AG20443 (cell line): ENCODE measurements at regions not wholly inside any gene's neighbourhood (a gene's known extent, or its start where the extent isn't known, plus 50 kb on each side); places are given as distances from the start of the nearest gene placed in this dataset.

Source experiments
- DNase-seq: peaks from one replicate; pipeline ENCODE4 v3.0.0; 2012; ENCODE audit warnings: low spot score, mixed read lengths

GRCh38 chr5:54646356-54647101 lies 129.0 kb downstream of the SNX18 start:
- DNase-seq: peak; percentile 52

GRCh38 chr5:54645882-54646355 lies 128.4 kb downstream of the SNX18 start:
- DNase-seq: no peak

- DNase-seq: peak; percentile 39
These were observed 126.7 kb downstream of the SNX18 start for GRCh38 chr5:54644226-54644625.

- peak; percentile 66 for DNase-seq
These were observed 126.1 kb downstream of the SNX18 start for GRCh38 chr5:54643685-54644106.

GRCh38 chr5:54639621-54640020 lies 122.1 kb downstream of the SNX18 start:
- DNase-seq: no peak

- DNase-seq: no peak
These were observed 120.5 kb downstream of the SNX18 start for GRCh38 chr5:54638106-54638505.

- DNase-seq: no peak
These were observed 120.1 kb downstream of the SNX18 start for GRCh38 chr5:54637654-54638053.

- no peak for DNase-seq
These were observed 116.5 kb downstream of the SNX18 start for GRCh38 chr5:54634089-54634488.

- DNase-seq: peak; percentile 24
These were observed 114.7 kb downstream of the SNX18 start for GRCh38 chr5:54632131-54632701.

GRCh38 chr5:54630738-54631359 lies 113.3 kb downstream of the SNX18 start:
- peak; percentile 73 for DNase-seq

- no peak for DNase-seq
These were observed 111.6 kb downstream of the SNX18 start for GRCh38 chr5:54629115-54629514.

GRCh38 chr5:54628050-54628449 lies 110.5 kb downstream of the SNX18 start:
- DNase-seq: no peak

GRCh38 chr5:54626407-54626806 lies 108.8 kb downstream of the SNX18 start:
- no peak for DNase-seq

GRCh38 chr5:54624805-54625568 lies 107.4 kb downstream of the SNX18 start:
- DNase-seq: peak; percentile 27

- no peak for DNase-seq
These were observed 104.2 kb downstream of the SNX18 start for GRCh38 chr5:54621709-54622108.

GRCh38 chr5:54621048-54621447 lies 103.5 kb downstream of the SNX18 start:
- DNase-seq: no peak

GRCh38 chr5:54620141-54620933 lies 102.8 kb downstream of the SNX18 start:
- peak; percentile 20 for DNase-seq

- no peak for DNase-seq
These were observed 102.2 kb downstream of the SNX18 start for GRCh38 chr5:54619731-54620130.

GRCh38 chr5:54616518-54617220 lies 99.1 kb downstream of the SNX18 start:
- no peak for DNase-seq

GRCh38 chr5:54616031-54616430 lies 98.5 kb downstream of the SNX18 start:
- peak; percentile 79 for DNase-seq

- DNase-seq: no peak
These were observed 97.8 kb downstream of the SNX18 start for GRCh38 chr5:54615381-54615780.
